CD4-positive, alpha-beta T cell treated with Interleukin-12 subunit alpha and Interleukin-12 subunit beta, for 1 hour (primary cell): ENCODE measurements at regions not wholly inside any gene's neighbourhood (a gene's known extent, or its start where the extent isn't known, plus 50 kb on each side); places are given as distances from the start of the nearest gene placed in this dataset.

Source experiments
- DNase-seq: peaks from one replicate; pipeline ENCODE4 v3.0.0-alpha.2; 2020

DNA sequence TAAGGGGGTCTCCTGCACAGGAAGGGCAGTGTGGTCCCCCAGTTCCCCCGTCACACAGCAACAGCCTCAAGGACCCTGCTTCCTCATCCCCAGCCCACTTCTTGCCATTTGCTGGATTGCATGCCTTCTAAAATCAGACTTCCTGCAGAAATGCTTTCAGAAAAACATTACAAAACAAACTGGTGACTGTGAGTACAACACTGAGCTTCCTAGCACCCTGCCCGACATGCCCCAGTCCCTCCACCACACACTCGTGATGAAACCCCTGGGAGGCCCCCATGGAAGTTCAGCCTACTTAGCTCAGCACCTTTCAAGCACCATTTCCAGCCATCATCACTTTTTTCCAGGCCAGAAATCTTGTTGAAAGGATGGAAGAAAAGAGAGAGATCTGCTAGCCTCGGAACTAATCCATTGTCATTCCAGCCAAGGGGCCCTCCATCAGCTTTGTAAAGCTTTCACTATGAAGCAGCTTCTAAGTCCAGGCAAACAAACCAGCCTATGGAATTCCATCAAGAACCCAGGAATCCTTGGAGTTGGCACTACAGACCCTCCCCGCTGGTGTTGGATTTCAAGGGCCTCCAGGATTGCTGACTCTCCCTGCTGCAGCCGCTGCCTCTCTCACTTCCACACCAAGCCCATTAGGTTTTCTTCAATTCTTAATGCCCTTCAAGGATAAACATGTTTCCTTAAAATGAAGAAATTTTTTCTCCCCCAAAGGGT, 114.6 kb downstream of the C5orf15 start:
- no peak for DNase-seq

DNA sequence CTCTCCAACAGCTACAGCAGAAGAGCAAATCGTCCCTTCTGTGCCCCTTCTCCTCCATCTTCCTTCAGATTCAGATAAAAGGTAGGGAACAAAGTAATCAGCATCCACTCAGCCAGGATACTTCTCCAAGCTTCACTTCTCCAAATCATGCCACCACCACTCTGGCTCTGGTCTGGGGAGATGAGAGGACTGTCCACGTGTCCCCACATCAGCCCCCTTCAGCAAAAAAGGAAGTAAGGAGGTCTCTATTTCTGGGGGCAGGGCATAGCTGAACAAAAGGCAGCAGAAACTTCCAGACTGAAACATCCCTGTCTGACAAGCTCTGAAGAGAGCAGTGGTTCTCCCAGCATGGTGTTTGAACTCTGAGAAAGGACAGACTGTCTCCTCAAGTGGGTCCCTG, 116.9 kb downstream of the C5orf15 start:
- DNase-seq, result no peak

DNA sequence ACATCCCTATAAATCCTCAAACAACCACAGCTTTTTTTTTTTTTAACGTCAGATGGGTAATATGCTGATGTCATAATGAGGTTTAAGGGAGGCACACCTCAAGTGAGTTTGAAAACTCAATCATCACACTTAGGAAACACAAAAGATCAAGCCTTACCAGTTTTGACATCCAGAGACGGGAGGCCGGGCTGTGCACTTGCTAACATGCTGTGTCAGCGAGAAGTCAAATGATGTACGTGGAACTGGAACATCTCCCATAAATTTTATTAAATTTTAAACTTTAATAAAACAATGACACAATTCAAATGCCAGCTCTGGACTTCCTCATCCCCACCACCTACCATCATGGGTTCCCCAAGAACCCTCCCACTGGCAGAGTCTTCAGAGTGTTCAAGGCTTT, 117.6 kb downstream of the C5orf15 start:
- no peak for DNase-seq

DNA sequence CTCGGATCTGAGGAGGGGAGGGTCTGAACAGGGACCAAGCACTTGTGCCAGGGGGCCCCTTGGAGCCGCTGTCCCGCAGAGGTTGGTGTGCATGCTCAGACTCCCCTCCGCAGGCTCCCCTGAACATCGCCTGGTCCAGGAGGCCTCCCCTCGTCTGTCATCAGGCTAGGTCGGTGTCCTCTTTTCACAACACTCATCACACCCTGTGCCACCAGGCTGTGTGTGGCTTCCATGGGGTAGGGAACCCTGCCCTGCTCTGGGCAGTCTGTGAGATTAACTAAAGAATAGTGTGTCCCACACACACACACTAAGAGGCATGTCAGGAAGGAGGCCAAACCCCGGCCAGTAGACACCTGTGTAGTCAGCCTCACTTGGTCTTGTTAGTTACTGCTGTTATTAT, 119.3 kb downstream of the C5orf15 start:
- no peak for DNase-seq

DNA sequence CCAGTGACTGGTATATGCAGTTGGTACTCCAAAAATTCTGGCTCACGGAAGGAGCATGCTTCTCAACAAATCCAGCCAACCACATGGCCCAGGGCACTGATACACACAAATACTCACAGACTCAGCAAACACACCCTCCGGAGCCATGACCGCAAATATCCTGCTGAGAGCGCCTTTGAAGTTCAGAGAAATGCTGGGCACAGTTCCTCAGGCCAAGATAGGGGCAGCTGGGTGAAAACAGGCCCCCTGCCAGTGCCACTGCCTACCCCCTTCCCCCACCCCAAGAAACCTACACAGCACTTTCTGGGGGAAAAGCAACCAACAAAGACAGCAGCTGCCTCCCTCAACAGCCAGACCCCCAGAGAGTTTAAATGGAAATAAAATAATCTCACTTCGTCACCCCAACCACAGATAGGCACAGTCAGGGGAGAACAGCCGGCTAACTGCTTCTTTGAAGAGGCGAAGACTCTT, 120.0 kb downstream of the C5orf15 start:
- no peak for DNase-seq

DNA sequence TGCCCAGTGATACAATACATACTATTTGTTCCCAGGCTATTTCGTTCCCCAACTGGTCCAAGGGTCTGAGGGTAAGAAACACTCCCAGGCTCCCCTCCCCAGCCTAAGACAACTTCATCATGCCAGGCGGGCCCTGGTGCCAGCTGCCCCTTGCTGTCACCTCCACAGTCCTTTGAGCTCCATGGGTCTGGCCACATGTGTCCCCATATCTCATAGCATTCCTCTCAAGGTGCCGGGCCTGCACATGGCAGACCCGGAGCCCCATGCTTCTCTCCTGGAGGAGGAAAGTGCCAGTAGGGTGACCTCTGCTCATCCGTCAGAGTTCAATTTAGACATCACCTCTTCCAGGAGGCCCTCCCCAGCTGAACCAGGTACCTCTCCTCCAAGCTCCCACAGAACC, 120.5 kb downstream of the C5orf15 start:
- DNase-seq, result no peak

DNA sequence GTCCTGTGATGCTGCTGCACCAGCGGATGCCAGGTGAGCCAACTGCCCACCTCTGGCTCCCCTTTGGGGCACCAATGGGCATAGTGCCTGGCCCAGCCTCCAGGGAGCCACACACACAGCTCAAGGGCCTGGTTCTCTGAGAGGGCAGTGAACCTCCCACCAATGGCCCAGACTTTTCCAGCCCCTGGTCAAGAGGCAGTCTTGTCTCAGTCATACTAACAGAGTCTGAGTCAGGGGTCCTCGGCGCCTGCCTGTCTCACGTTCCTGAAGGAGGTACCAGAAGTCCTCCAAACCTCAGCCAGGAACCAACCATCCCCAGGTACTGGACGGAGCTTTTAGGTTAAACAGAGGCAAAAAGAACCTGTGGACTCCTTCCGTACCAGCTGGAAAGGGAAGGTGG, 121.1 kb downstream of the C5orf15 start:
- no peak for DNase-seq

DNA sequence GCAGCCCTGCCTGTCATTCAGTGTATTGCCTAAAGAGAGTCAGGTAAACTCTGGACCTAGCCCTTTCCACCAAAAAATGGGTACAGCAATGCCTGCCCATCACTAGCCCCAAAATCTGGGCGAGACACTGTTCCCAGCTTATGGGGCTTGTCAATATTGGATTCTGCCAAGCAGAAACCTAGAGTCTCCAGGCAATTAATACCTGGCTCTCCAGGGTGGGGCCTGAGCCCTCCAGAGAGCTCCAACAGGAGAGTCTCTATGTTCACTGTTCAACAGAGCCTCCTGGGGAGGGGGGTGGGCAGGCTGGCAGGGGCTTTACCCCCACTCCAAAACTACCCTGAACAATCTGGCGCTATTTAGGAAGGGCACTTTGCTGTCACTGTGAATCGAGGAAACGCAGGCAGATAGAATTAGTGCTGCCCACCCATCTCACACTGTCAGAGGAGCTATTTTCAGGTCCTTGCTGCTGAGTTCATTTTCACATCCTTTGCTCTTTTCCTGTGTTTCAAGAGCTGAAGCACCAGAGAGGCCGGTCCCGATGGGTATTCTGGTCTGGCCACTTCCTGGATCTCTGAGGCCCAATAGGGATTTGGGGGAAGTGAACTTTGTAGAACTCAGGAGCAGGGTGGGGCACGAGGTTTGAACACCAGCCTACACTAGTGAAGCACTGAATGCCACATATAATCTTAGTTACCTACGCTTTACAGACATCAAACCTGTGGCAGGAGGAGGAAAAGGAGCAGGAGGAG, 121.8 kb downstream of the C5orf15 start:
- no peak for DNase-seq

DNA sequence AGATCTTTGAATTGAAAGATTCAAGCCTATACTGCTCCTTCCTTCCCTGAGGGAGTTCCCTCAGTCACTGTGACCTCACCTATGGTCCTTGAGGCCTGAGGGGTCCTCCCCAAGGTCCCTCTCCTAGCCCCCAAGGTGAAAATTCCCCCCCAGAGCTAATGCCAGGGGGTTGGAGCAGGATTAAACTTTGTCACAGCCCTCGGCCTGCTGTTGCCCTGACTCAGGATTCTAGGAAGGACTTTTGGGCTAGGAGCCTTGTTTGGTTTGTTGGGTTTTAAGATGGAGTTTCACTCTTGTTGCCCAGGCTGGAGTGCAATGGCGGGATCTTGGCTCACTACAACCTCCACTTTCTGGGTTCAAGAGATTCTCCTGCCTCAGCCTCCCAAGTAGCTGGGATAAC, 123.2 kb downstream of the C5orf15 start:
- no peak for DNase-seq

DNA sequence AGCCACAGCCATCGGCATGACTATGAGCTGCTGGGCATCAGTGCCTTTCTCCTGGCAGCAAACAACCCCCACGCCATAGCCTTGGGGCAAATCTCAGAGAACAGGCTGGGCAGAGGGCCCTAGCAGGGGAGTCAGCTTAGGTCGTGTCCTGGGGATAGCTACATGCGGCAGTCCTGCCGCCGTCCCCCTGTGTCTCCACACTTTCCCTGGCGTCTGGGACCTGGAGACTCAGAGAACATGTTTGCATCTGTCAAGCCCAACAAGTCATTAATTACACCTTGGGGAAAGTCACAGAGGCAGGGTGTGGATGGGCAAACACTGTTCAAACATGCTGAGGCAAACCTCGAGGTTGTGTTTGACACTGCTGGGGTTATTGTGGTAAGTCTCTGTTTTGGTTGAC, 123.6 kb downstream of the C5orf15 start:
- DNase-seq, result no peak

DNA sequence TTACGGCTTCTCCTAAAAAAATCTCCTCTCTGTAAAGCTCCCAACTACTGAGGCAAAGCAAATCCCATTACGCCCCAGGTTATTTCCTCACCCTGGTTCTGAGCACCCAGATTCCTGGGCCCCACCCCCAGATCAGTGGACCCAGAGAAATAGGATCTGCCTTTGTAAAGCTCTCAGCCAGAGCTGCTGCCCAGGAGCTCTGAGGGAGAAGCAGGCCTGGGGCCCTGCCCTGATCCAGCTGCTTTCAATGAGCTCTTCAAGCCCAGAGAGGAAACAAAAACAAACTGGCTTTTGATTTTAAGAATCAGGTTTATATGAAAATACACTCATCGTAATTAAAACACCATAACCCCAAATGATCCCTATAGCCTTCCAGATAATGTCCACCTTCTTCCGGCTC, 124.5 kb downstream of the C5orf15 start:
- no peak for DNase-seq

DNA sequence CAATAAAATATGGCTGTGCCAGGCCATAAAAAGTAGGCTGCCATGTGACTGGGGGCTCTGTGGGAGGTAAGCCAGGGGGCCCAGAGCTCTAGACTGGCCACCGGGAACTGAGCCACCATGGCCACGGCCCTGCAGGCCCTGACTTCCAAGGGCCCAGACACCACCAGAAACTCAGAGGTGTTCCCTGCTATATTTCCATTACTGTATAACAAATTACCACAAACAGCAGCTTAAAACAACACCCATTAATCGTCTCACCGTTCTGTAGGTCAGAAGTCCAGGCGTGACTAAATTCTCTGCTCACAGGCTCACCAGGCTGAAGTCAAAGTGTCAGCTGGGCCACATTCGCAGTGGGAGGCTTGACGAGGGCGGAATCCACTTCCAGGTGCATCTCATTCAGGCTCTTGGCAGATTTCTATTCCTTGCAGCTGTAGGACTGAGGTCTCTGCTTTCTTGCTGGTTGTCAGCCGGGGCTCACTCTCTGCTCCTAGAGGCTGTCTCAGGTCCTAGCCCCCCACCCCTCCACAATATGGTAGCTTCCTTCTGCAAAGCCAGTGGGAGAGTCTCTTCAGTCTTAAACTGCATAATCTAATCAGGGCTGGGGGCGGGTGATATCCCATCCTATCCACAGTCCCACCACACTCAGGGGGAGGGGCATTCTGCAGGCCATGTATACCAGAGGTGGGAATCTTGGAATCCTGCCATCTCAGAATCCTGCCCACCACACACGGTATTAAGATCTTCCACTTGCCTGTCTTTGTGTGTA, 125.4 kb downstream of the C5orf15 start:
- DNase-seq, result no peak

DNA sequence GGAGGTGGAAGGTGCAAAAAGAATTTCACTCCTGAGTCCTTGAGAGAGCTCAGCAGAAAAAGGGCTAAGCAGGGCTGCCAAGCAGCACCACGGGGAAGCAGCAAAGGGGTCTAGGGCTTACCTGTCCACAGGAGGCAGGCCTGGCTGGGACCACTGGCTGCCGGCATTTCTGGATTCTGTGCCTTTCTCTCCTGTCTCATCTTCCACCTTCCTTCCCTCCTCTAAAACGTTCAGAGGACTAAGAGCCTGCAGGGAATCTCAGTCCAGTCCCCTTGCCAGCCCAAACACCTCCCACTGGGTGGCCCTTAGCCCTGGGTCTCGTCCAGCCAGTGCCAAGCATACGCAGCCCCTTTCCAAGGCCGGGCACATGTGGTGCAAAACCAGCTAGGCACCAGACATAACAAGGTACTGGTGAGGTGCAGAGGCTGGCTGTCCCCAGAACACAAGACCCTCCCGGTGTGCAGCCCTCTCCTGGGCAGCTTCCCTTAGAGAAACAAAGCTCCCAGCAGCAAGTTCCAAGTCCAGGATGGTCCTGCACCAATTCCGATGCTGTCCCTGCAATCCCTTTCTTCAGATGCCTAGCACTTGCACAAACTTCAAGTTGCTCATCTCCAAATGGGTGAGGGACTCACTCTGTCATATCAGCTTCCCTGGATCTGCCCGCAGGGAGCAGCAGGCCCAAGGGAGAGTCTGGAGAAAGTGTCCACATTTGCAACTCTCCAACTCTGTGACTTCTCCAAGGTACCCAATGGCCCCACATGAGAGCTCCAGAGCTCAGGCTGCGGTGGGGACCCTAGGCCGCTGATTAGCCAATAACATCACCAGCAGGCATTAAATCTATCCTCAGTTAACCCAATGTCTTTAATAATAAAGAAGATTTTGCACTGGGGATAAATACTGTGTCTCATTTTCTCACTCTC, 126.3 kb downstream of the C5orf15 start:
- DNase-seq, result no peak

DNA sequence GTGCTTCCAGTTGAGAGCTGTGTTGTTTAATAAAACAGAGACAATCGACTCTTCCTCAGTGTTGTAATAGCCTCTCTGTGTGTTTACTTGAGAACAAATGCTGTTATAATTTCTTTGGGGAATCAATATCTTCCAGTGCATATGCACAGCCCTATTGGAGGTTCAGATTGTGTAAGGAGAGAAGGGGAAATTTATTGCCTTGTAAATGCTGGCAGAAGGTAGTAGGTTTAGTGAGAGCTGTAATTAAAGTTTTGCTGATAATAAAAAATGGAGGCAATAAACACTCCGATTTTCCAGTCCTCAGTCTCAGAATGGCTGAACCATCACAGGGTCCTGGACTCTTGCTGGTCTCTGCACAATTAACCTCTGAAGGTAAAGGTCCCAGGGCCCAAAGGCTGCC, 128.3 kb downstream of the C5orf15 start:
- DNase-seq, result no peak

DNA sequence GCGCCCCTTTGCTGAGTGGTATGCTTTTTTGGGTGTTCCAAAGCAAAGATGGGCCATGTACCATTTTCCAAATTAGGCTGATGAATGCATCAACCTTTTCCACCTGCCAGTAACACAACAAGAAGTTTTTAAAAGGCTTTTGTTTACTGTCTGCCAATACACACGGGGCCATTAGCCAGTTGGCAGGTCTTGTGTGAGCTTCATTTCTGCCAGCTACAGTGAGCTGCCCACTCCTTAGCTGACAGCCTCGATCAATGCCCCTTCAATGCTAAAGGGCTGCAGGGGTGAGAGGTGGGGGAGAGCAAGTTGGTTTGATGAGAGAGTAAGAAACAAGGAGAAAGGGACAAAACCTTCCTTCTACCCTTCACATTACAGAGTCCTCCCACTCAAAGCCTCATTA, 128.7 kb downstream of the C5orf15 start:
- DNase-seq, result no peak

DNA sequence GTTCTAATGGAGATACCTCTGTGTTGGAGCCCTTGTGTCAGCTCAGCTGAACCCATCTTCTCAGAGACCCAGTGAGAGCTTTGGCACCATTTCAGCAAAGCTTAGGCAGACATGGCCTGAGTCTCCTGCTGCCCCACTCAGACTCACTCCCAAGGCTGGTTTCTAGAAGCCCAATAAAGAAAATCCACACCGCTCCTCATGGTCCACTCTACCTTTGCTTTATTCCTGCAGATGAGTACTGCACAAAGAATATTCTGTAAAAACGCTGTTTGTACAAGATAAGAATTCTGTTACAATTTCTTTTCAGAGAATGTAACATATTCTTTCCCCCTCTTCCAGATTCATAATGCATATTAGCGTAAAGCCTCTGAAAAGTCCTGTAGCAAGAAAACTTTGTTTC, 129.3 kb downstream of the C5orf15 start:
- DNase-seq, result no peak

DNA sequence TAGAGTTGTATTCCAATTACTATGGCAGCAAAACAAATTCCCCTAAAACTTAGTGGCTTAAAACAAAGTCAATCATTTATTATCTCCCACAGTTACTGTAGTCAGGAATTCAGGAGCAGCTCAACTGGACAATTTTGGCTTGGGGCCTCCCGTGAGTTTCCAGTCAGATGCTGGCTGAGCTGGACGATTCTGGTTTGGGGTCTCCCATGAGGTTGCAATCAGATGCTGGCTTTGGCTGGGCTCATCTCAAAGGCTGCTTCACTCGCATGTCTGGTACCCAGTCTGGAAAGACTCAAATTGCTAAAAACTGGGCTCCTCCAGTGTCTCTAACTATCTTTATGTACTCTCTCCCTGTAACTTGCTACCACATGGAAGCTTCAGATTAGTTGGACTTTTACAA, 130.1 kb downstream of the C5orf15 start:
- DNase-seq, result no peak

DNA sequence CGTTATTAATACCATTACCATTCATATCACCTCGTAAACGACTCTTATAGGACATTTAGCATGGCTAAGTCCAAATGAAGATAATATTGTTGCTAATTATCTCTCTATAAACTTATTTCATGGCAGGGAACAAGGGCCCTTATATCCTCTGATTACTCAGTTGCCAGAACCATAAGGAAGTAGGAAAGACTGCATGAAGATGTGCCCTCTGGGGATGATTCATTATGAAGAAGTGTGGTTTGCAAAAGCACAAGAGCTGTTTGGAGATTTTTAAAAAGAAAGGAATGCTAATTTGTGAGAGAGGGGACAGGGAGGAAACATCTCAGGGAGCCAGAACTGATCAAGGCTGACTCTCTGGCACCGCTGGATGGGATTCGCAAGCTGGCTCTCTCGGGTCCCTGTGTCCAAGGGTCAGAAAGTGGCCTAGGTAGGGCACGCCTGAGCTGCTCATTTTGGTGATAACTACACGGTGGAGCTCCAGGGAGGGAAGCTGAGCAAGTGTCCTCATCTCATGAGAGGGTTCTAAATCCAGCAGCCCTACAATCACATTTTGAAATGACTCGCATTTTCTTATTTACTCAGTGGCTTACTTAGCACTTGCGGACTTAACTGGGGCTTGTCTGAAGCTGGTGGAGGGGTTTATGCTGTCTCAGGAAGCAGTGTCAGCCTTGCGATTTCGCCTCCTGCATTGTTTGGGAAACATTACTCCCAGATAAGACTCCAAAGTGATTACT, 136.8 kb downstream of the C5orf15 start:
- DNase-seq, result no peak

DNA sequence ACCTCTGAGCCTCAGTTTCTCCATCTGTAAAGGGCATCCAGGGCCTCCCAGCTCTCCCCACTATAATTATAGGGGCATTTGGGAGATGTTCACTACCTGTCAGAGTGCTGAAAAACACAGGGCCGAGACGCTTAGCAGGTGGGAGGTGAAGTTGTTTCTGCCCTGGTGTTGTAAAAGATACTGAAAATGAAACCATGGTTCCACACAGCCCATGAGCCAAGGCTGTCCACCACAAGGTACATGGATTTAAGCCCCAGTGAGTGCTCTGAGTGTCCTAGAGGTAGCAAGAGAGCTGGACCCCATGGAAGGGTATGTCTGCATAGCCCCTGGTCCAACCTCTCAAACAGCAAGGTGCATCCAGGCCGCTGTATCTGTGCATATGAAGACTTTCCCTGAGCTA, 137.5 kb downstream of the C5orf15 start:
- DNase-seq, result no peak

DNA sequence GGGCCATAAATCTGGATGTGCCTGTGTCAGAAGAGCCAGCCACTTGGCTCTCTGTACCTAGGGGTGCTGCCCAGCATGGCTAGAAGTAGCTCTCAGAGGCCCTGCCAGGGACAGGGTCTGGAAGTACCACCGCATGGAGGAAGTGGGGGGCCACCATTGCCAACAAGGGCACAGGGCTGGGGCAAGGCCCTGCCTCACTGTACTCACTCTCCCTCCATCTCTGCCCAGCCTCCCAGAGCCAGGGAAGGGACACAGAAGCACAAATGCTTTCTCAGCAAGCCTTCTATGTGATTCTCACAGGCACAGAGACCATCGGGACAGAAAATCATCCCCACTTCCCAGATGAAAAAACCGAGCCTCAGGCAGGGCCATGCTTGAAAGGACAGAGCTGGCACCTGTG, 138.1 kb downstream of the C5orf15 start:
- DNase-seq, result no peak

DNA sequence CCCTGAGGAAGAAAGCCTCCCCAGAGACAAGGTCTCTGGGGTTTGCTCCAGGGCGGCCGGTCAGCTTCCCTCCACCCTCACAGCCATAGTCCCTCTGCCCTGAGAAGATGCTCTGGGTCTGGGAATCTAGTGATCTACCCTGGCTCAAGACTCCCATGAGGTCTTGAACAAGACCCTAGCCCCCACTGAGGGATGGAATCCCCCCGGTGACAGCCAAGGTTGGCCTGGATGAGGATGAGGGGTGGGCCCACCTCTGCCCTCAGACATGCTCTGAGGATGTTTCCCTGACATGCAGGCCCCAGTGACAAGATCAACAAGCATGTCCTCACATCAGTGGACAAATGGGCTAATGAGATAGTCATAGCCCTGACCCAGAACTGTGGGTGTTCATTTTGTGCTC, 138.6 kb downstream of the C5orf15 start:
- DNase-seq, result no peak

DNA sequence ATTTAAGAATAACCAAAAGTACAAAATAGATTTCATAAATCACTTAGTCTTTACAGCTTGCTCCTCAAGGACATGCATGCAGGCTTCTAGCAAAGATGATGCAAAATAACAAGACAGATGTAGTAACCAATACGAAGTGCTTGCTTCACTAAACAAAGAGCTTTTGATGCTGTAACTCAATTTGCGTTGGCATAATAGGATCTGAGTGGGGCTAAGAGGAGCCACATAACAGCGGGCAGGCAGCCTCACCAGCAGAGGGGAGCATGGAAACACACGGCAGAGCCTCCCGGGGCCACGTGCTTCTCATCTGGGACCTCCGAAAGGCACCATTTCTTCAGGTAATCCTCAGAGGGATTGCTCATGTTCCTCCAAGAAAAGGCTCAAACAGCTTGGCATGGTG, 139.7 kb downstream of the C5orf15 start:
- DNase-seq, result no peak
